Amygdala (tissue), 56 donors: ENCODE measurements at regions not wholly inside any gene's neighbourhood (a gene's known extent, or its start where the extent isn't known, plus 50 kb on each side); places are given as distances from the start of the nearest gene placed in this dataset.
"Not testable (repeated sequence)": the region's sequence is repeated elsewhere in the genome, so short reads cannot be mapped to it uniquely, and the experiment has no call there.

Experiments used
- DNase-seq, 56 donors: peaks; one replicate each; lab custom pipeline; 2025; lab: John Stamatoyannopoulos, UW

- DNase-seq = no peak
Observed at GRCh38 chr15:20272422-20273184, 269.0 kb downstream of the GOLGA6L6 start.

- no peak for DNase-seq
Observed at GRCh38 chr15:20271647-20272046, 270.0 kb downstream of the GOLGA6L6 start.

- not testable (repeated sequence) for DNase-seq
Observed at GRCh38 chr15:20269956-20270355, 271.6 kb downstream of the GOLGA6L6 start.

GRCh38 chr15:20267996-20268395 lies 273.6 kb downstream of the GOLGA6L6 start:
- not testable (repeated sequence) for DNase-seq

GRCh38 chr15:20267051-20267730 lies 274.4 kb downstream of the GOLGA6L6 start:
- not testable (repeated sequence) for DNase-seq

GRCh38 chr15:20265710-20266109 lies 275.9 kb downstream of the GOLGA6L6 start:
- not testable (repeated sequence) for DNase-seq

- not testable (repeated sequence) for DNase-seq
Observed at GRCh38 chr15:20261321-20262280, 280.0 kb downstream of the GOLGA6L6 start.

- not testable (repeated sequence) for DNase-seq
Observed at GRCh38 chr15:20260650-20261049, 280.9 kb downstream of the GOLGA6L6 start.

- not testable (repeated sequence) for DNase-seq
Observed at GRCh38 chr15:20259559-20260190, 281.9 kb downstream of the GOLGA6L6 start.

GRCh38 chr15:20256394-20256793 lies 285.2 kb downstream of the GOLGA6L6 start:
- DNase-seq = not testable (repeated sequence)

- not testable (repeated sequence) for DNase-seq
Observed at GRCh38 chr15:20255641-20256040, 286.0 kb downstream of the GOLGA6L6 start.

- DNase-seq = not testable (repeated sequence)
Observed at GRCh38 chr15:20253047-20253615, 288.5 kb downstream of the GOLGA6L6 start.

GRCh38 chr15:20252040-20252439 lies 289.6 kb downstream of the GOLGA6L6 start:
- DNase-seq = not testable (repeated sequence)

- DNase-seq = not testable (repeated sequence)
Observed at GRCh38 chr15:20251214-20252005, 290.2 kb downstream of the GOLGA6L6 start.

GRCh38 chr15:20250206-20250605 lies 291.4 kb downstream of the GOLGA6L6 start:
- DNase-seq = not testable (repeated sequence)

GRCh38 chr15:20249677-20249970 lies 292.0 kb downstream of the GOLGA6L6 start:
- not testable (repeated sequence) for DNase-seq

GRCh38 chr15:20248434-20248833 lies 293.2 kb downstream of the GOLGA6L6 start:
- not testable (repeated sequence) for DNase-seq

- not testable (repeated sequence) for DNase-seq
Observed at GRCh38 chr15:20247137-20247536, 294.5 kb downstream of the GOLGA6L6 start.

- not testable (repeated sequence) for DNase-seq
Observed at GRCh38 chr15:20246624-20247023, 295.0 kb downstream of the GOLGA6L6 start.
